ENCODE measurements at regions not wholly inside any gene's neighbourhood (a gene's known extent, or its start where the extent isn't known, plus 50 kb on each side); places are given as distances from the start of the nearest gene placed in this dataset.

DNA sequence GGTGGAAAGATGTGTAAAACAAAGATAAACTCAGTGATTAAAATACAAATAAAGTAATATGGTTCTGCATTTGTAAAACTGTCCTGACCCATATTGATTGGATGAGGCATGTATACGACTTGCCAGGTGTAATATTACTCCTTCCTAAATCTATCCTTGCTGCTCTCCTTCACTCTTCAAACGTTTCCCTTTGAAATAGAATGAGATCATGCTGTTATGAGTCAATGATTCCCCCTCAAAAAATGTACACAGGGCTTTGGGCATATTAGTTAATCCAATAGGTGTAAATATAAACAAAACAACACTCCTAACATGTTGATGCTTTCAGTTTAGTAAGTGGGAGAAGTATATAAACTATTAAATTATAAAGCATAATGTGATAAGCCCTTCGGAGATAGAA, 117.4 kb upstream of the GPM6A start:
- Histone ChIP-seq H3K27me3 (ENCODE audit: insufficient read depth, low read length) (no peaks in the 10 kb centered on the region), H3K79me2 (ENCODE audit: insufficient read depth, low read length) (no peaks in the 10 kb centered on the region), H3K4me1 (ENCODE audit: control insufficient read depth in 1 of 2, insufficient read depth in 2 of 2, low read length in 2 of 2) (peaks cover 14 to 18% of the 10 kb centered on the region in 2 experiments; a peak in 3 of 4 replicates), H3K9me2 (ENCODE audit: insufficient read depth) (0 out of 2 replicates have a peak, but pooled peaks cover 4% of the 10 kb centered on the region), H3K4me2 (ENCODE audit: low read length) (peak overlapping the region; percentile 24), H2AFZ (ENCODE audit: low read depth, low read length, poor library complexity, severe bottlenecking) (peak overlapping the region; percentile 66), H3K9ac (ENCODE audit: low read length) (no peak overlapping the region), H3K27ac (ENCODE audit: low read depth, low read length) (no peak overlapping the region), H3K9me3 (ENCODE audit: control insufficient read depth in 1 of 2, insufficient read depth in 1 of 2, low read depth in 1 of 2, low read length in 2 of 2) (no peaks in the 10 kb centered on the region), H4K20me1 (ENCODE audit: insufficient read depth) (no peaks in the 10 kb centered on the region), H3K4me3 (replicated peaks in 1 of 2; ENCODE audit: low read depth in 1 of 2, low read length in 2 of 2) (no peak overlapping the region), H3K36me3 (ENCODE audit: control insufficient read depth in 1 of 2, insufficient read depth in 2 of 2, low read length in 2 of 2) (no peaks in the 10 kb centered on the region)
- DNase-seq (ENCODE audit: low read depth, low spot score): no peak
- peak; percentile 69 for ATAC-seq
- ChIA-PET CTCF (no interaction called here), POLR2A (no interaction called here), RAD21 (ENCODE audit: low non-redundant PET in 1 of 2, low total read pairs in 2 of 2, uncharacterized antibody in 2 of 2, unreplicated experiment in 2 of 2) (no interaction called here)
- TF ChIP-seq, protein P1, sequence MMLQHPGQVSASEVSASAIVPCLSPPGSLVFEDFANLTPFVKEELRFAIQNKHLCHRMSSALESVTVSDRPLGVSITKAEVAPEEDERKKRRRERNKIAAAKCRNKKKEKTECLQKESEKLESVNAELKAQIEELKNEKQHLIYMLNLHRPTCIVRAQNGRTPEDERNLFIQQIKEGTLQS (IDR thresholded peaks at IDR 0.05): no peak
- no peak for TF ChIP-seq SP1 (IDR thresholded peaks at IDR 0.05; ENCODE audit: low read depth)
- TF ChIP-seq FOSL1 (IDR thresholded peaks at IDR 0.05; ENCODE audit: low read depth): peak; percentile 54; the same call in 1 of the 2 replicates
- TF ChIP-seq JUND (IDR thresholded peaks at IDR 0.05): peak; percentile 58; the same call in 1 of the 2 replicates
- TF ChIP-seq ZNF274 (IDR thresholded peaks at IDR 0.05; ENCODE audit: low read depth, low read length): no peak
- BruUV-seq (replicated peaks): no TSS peak
- intact Hi-C loops (cut with micrococcal nuclease): no loop called here

DNA sequence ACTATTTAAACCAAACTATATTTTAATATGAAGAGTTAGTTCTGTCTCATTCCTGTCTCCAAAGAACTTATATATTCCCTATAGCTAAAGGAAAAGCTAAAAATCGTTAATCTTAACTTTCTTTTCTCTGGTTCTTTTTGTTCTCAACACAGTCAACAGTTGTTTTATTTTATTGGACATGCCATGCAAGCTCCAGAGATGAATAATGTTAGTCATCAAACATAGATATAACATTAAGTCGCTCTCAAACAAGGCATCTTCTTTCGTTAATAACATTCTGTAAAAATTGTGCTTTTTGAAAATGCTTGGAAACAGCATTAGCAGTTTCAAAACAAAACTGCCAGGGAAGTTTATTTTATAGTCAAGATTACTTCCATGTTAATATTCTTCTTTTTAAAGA, 117.9 kb upstream of the GPM6A start:
- RAD21 ChIA-PET (ENCODE audit: low non-redundant PET in 1 of 2, low total read pairs in 2 of 2, uncharacterized antibody in 2 of 2, unreplicated experiment in 2 of 2): no interaction called here
- Histone ChIP-seq H3K79me2 (ENCODE audit: insufficient read depth, low read length) (no peaks in the 10 kb centered on the region), H3K9ac (ENCODE audit: low read length) (no peak overlapping the region), H3K27me3 (ENCODE audit: insufficient read depth, low read length) (no peaks in the 10 kb centered on the region), H4K20me1 (ENCODE audit: insufficient read depth) (no peaks in the 10 kb centered on the region), H2AFZ (ENCODE audit: low read depth, low read length, poor library complexity, severe bottlenecking) (peak overlapping the region; percentile 66), H3K4me1 (ENCODE audit: control insufficient read depth in 1 of 2, insufficient read depth in 2 of 2, low read length in 2 of 2) (peaks cover 17 to 23% of the 10 kb centered on the region in 2 experiments; a peak in 3 of 4 replicates), H3K36me3 (ENCODE audit: control insufficient read depth in 1 of 2, insufficient read depth in 2 of 2, low read length in 2 of 2) (no peaks in the 10 kb centered on the region), H3K4me3 (replicated peaks in 1 of 2; ENCODE audit: low read depth in 1 of 2, low read length in 2 of 2) (no peak overlapping the region), H3K9me2 (ENCODE audit: insufficient read depth) (0 out of 2 replicates have a peak, but pooled peaks cover 4% of the 10 kb centered on the region), H3K9me3 (ENCODE audit: control insufficient read depth in 1 of 2, insufficient read depth in 1 of 2, low read depth in 1 of 2, low read length in 2 of 2) (no peaks in the 10 kb centered on the region), H3K4me2 (ENCODE audit: low read length) (peak overlapping the region; percentile 24), H3K27ac (ENCODE audit: low read depth, low read length) (no peak overlapping the region)
- CTCF ChIA-PET: interaction anchor here (0.7 kb wide), 1 partner anchor 413 kb away, joined by 3 read pairs; no protein-coding TSS in a partner anchor
- intact Hi-C loops (cut with micrococcal nuclease): no loop called here
- ATAC-seq: peak; percentile 22; the same call in 1 of the 2 replicates
- no TSS peak for BruUV-seq (replicated peaks)
- no peak for DNase-seq (ENCODE audit: low read depth, low spot score)
- POLR2A ChIA-PET: no interaction called here
- TF ChIP-seq SP1 (IDR thresholded peaks at IDR 0.05; ENCODE audit: low read depth) (no peak), SIN3A (IDR thresholded peaks at IDR 0.05; ENCODE audit: low read depth) (no peak), FOSL1 (IDR thresholded peaks at IDR 0.05; ENCODE audit: low read depth) (no peak), POLR2AphosphoS5 (IDR thresholded peaks at IDR 0.05; ENCODE audit: low read depth, low read length) (no peak), YY1 (IDR thresholded peaks at IDR 0.05; ENCODE audit: extremely low read depth, insufficient replicate concordance, low read depth, low read length) (no peak), TCF7L2 (IDR thresholded peaks at IDR 0.05; ENCODE audit: borderline replicate concordance, extremely low read depth, insufficient read depth, insufficient read length) (no peak), EGR1 (IDR thresholded peaks at IDR 0.05; ENCODE audit: low read depth) (no peak), ZNF274 (IDR thresholded peaks at IDR 0.05; ENCODE audit: low read depth, low read length) (no peak), CEBPB (IDR thresholded peaks at IDR 0.05; ENCODE audit: low read depth) (no peak), EZH2 (IDR thresholded peaks at IDR 0.05) (no peak), ZFX (IDR thresholded peaks at IDR 0.05) (no peak), POLR2A (IDR thresholded peaks at IDR 0.05; ENCODE audit: borderline replicate concordance, extremely low read depth, insufficient read depth, insufficient read length) (no peak), JUND (IDR thresholded peaks at IDR 0.05) (no peak), CBX3 (IDR thresholded peaks at IDR 0.05; ENCODE audit: low read depth) (no peak)
- TF ChIP-seq, protein P1 (IDR thresholded peaks at IDR 0.05): no peak
- TF ChIP-seq, protein P2, sequence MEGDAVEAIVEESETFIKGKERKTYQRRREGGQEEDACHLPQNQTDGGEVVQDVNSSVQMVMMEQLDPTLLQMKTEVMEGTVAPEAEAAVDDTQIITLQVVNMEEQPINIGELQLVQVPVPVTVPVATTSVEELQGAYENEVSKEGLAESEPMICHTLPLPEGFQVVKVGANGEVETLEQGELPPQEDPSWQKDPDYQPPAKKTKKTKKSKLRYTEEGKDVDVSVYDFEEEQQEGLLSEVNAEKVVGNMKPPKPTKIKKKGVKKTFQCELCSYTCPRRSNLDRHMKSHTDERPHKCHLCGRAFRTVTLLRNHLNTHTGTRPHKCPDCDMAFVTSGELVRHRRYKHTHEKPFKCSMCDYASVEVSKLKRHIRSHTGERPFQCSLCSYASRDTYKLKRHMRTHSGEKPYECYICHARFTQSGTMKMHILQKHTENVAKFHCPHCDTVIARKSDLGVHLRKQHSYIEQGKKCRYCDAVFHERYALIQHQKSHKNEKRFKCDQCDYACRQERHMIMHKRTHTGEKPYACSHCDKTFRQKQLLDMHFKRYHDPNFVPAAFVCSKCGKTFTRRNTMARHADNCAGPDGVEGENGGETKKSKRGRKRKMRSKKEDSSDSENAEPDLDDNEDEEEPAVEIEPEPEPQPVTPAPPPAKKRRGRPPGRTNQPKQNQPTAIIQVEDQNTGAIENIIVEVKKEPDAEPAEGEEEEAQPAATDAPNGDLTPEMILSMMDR (IDR thresholded peaks at IDR 0.05 in 2 of 3, conservative IDR thresholded peaks at IDR 0.05 in 1 of 3; ENCODE audit: borderline replicate concordance in 1 of 3, insufficient read depth in 1 of 3, low read depth in 2 of 3, low read length in 2 of 3): no peak
- TF ChIP-seq, protein P3, sequence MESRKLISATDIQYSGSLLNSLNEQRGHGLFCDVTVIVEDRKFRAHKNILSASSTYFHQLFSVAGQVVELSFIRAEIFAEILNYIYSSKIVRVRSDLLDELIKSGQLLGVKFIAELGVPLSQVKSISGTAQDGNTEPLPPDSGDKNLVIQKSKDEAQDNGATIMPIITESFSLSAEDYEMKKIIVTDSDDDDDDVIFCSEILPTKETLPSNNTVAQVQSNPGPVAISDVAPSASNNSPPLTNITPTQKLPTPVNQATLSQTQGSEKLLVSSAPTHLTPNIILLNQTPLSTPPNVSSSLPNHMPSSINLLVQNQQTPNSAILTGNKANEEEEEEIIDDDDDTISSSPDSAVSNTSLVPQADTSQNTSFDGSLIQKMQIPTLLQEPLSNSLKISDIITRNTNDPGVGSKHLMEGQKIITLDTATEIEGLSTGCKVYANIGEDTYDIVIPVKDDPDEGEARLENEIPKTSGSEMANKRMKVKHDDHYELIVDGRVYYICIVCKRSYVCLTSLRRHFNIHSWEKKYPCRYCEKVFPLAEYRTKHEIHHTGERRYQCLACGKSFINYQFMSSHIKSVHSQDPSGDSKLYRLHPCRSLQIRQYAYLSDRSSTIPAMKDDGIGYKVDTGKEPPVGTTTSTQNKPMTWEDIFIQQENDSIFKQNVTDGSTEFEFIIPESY (IDR thresholded peaks at IDR 0.05; ENCODE audit: extremely low read depth, insufficient replicate concordance, low read length): no peak
